ENCODE measurements at regions not wholly inside any gene's neighbourhood (a gene's known extent, or its start where the extent isn't known, plus 50 kb on each side); places are given as distances from the start of the nearest gene placed in this dataset.

GRCh38 chr4:180437601-180438000 lies 1805.6 kb upstream of the TENM3 start:
- DNase-seq (ENCODE audit: low read depth): no peak
- TF ChIP-seq, protein P1, sequence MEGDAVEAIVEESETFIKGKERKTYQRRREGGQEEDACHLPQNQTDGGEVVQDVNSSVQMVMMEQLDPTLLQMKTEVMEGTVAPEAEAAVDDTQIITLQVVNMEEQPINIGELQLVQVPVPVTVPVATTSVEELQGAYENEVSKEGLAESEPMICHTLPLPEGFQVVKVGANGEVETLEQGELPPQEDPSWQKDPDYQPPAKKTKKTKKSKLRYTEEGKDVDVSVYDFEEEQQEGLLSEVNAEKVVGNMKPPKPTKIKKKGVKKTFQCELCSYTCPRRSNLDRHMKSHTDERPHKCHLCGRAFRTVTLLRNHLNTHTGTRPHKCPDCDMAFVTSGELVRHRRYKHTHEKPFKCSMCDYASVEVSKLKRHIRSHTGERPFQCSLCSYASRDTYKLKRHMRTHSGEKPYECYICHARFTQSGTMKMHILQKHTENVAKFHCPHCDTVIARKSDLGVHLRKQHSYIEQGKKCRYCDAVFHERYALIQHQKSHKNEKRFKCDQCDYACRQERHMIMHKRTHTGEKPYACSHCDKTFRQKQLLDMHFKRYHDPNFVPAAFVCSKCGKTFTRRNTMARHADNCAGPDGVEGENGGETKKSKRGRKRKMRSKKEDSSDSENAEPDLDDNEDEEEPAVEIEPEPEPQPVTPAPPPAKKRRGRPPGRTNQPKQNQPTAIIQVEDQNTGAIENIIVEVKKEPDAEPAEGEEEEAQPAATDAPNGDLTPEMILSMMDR (IDR thresholded peaks at IDR 0.05; ENCODE audit: control insufficient read depth, extremely low read depth, insufficient read depth): no peak
- H3K4me3 ChIP-seq (ENCODE audit: low read depth, low read length): no peak overlapping the region

DNA sequence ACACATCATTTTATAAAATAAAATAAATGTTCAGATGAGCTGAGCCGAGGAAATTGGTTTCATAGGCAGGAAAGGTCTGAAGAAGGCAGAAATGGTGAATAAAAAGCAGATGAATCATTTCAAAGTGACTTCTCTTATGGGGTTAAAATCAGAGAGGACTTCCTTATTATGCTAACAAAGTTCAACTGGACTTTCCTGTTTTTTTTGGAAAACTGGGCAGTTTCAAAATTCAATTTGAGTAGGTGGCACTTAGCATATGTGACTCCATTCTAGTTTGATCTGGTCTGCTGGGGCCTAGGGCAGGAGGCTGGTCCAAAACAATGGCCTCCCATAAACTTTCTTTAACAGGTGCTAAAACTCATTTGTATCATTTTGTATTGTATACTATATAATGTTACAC lies 1794.9 kb upstream of the TENM3 start:
- no peak overlapping the region for H3K4me3 ChIP-seq (ENCODE audit: low read depth, low read length)
- TF ChIP-seq, protein P1 (IDR thresholded peaks at IDR 0.05; ENCODE audit: control insufficient read depth, extremely low read depth, insufficient read depth): no peak
- DNase-seq (ENCODE audit: low read depth): no peak

DNA sequence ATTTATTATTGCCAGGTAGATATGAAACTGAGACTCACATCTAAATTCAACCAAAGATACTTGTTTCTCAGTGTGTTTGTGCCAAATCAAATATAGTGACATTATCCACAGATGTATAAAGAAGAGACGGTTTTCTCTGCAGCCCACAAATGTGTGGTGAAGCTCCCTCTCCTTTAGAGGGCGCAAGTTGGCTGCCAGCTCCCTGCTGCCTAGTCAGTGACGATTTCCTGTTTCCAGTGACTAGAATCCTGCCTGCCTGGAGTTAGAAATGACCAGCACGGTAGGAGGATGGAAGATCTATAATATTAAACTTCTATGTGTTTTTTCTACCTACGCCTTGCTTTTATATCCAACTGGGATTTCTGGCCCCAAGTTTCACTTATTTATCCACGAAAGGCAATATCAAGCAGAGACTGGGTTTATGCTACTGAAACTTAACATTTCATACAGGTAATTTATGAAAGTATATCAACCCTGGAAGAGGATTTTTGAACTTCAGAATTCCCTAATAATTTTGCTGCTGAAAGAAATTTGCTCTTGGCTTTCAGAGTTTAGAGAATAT lies 1793.7 kb upstream of the TENM3 start:
- 0 out of 2 replicates have a peak overlapping the region, but pooled peaks have one; percentile 23 for H3K4me3 ChIP-seq (ENCODE audit: low read depth, low read length)
- DNase-seq (ENCODE audit: low read depth): peak; percentile 19
- TF ChIP-seq, protein P1 (IDR thresholded peaks at IDR 0.05; ENCODE audit: control insufficient read depth, extremely low read depth, insufficient read depth): peak; percentile 79

DNA sequence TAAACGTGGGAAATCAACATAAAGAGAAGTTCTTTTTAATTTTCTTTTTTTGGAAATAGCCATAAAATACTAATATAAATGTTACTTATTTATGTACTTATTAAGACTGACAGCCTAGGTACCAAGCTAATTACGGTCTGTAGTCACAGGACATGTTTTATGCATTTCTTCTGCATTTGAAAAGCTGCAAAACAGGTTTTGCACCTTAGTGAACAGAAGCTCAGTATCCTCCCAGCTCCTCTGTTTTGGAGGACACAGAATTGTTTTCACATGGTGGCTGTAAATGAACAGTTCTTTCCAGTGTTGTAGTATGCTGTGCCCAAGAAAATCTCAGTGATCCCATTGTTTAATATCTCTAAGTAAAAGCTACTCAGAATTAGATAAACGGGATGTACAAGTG lies 1788.0 kb upstream of the TENM3 start:
- DNase-seq (ENCODE audit: low read depth): no peak
- H3K4me3 ChIP-seq (ENCODE audit: low read depth, low read length): no peak overlapping the region
- TF ChIP-seq, protein P1 (IDR thresholded peaks at IDR 0.05; ENCODE audit: control insufficient read depth, extremely low read depth, insufficient read depth): no peak

GRCh38 chr4:180456928-180457327 lies 1786.3 kb upstream of the TENM3 start:
- no peak for DNase-seq (ENCODE audit: low read depth)
- TF ChIP-seq, protein P1 (IDR thresholded peaks at IDR 0.05; ENCODE audit: control insufficient read depth, extremely low read depth, insufficient read depth): peak; percentile 24; the same call in 1 of the 2 replicates

DNA sequence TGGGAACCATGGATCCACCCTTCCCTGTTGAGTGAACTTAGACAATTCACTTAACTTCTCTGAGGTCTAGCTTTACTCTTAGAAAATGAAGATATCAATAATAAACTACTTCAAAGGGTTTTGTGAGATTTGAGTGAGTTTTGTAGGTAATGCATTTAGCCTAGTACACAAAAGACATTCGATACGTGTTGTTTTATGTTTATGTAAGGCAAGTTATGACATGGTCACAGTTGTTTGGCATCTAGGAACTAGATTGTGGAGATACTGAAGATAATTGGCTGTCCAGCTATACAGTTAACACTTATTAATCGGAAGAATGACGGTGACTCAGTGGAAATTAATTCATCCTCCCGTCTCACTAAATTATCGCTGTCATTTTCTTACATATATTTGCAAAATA lies 1781.1 kb upstream of the TENM3 start:
- no peak overlapping the region for H3K4me3 ChIP-seq (ENCODE audit: low read depth, low read length)
- DNase-seq (ENCODE audit: low read depth): no peak
- TF ChIP-seq, protein P1 (IDR thresholded peaks at IDR 0.05; ENCODE audit: control insufficient read depth, extremely low read depth, insufficient read depth): no peak

More at GRCh38 chr4:180456928-180457327, 1786.3 kb upstream of the TENM3 start:
- H3K4me3 ChIP-seq (ENCODE audit: low read depth, low read length): no peak overlapping the region

GRCh38 chr4:180465364-180465763 lies 1777.8 kb upstream of the TENM3 start:
- TF ChIP-seq, protein P1 (IDR thresholded peaks at IDR 0.05; ENCODE audit: control insufficient read depth, extremely low read depth, insufficient read depth): no peak
- DNase-seq (ENCODE audit: low read depth): no peak
- no peak overlapping the region for H3K4me3 ChIP-seq (ENCODE audit: low read depth, low read length)

Measured in LNCaP clone FGC (cell line).